HG02970 (cell line): ENCODE measurements at regions not wholly inside any gene's neighbourhood (a gene's known extent, or its start where the extent isn't known, plus 50 kb on each side); places are given as distances from the start of the nearest gene placed in this dataset.

Source experiments
- ATAC-seq: cut with Tn5 transposase; IDR thresholded peaks from one replicate; pipeline ENCODE4 v1.9.1; 2021; ENCODE audit warnings: mild to moderate bottlenecking, moderate library complexity, moderate number of reproducible peaks; ENCODE audit not compliant: unreplicated experiment, low FRiP score

GRCh38 chr11:123378096-123378495, 52.0 kb upstream of the GRAMD1B start:
- no peak for ATAC-seq

GRCh38 chr11:123377355-123377754, 52.7 kb upstream of the GRAMD1B start:
- no peak for ATAC-seq

DNA sequence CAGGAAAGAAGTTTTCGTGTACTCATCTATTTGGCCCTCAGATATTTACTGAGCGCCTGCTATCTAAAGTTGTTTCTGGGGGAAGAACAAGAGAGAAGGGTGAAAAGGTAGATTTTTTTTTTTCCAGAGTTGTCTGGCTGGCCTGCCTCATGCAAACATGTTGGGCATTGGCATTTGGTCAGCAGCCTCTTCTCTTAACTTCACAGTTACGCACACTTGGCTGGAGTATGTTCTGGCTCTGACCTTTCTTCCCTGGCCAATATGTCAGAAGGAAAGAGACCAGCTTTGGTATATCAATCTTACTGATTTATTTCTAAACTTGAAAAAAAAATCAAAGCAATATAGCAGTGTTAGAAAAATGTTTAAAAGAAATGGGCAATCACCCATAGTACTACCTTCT, 54.2 kb upstream of the GRAMD1B start:
- no peak for ATAC-seq

DNA sequence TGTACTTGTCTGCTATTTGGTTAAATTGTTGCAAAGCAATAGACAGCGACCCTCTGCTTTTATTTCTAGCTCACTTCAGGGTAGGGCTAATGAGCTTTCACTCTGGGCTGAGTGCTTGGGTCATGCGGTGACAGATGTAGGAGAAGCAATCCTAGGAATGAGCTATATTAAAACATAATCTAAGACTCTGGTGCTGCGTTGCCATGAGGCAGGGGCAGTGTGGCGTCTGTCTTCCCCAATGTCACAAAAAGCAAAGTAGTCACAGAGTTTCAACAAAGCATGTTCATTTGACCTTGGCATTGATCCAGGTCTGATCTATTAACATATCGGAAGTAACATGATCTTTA, 55.5 kb upstream of the GRAMD1B start:
- ATAC-seq: no peak

GRCh38 chr11:123373754-123374621, 56.1 kb upstream of the GRAMD1B start:
- ATAC-seq: no peak

DNA sequence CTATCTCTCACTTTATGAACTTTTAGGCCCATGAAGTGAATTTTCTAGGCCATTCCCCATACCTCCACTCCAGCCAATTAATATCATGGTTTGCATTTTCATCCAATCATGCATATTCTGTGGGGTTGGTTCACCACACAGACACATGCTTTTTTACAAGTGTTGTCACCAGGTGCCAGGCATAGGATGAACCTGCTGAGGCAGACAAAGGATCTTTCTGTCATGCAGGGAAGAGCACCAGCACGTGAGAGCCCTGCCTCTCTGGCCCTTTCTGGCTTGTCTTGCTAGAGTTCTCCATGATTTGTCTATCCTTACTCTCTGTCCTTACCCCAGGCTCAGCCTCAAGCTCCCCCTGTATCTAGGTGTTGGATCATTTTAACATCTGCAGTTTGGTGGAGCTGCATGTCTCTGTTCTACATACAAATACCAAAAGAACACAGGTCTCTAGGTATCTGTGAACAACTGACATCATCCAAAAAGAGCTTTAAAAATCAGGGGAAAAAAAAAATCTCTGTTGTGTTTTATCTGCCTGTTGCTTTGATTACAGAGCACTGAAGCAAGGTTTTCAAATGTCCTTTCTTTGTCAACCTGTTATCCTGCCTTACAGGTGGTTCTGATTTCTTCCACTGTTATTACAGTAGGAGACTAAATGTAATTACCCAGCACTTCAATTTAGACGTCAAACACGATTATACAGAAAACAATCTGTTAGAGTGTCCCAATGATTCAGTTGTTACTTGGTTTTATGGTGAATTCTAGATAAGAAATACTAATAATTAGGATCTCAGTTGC, 58.4 kb upstream of the GRAMD1B start:
- ATAC-seq: no peak

GRCh38 chr11:123366924-123367323, 63.1 kb upstream of the GRAMD1B start:
- ATAC-seq: no peak

GRCh38 chr11:123365955-123366354, 64.1 kb upstream of the GRAMD1B start:
- ATAC-seq: no peak

- no peak for ATAC-seq
Observed at GRCh38 chr11:123364080-123364479, 66.0 kb upstream of the GRAMD1B start.

- no peak for ATAC-seq
Observed at GRCh38 chr11:123363556-123363955, 66.5 kb upstream of the GRAMD1B start.

GRCh38 chr11:123362941-123363340, 67.1 kb upstream of the GRAMD1B start:
- no peak for ATAC-seq

GRCh38 chr11:123362186-123362585, 67.9 kb upstream of the GRAMD1B start:
- ATAC-seq: no peak

DNA sequence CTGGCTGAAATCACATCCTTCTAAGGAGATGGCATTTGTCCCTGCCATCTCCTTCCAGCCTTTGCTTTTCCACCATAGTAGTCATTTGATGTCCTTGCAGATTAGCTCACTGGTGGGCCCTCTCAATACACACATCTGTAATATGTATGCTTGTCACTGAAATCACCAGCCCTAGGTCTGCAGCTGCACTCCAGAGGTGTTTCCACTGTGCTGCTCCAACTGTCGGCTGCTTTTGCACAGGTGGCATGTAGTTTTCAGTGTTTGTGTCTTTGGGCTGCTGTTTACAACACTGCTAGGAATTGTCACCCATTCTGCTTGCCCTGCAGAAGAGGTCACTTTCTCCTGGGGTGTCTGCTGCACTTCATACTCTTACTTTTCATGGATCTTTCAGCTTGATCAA, 69.0 kb upstream of the GRAMD1B start:
- ATAC-seq: no peak

DNA sequence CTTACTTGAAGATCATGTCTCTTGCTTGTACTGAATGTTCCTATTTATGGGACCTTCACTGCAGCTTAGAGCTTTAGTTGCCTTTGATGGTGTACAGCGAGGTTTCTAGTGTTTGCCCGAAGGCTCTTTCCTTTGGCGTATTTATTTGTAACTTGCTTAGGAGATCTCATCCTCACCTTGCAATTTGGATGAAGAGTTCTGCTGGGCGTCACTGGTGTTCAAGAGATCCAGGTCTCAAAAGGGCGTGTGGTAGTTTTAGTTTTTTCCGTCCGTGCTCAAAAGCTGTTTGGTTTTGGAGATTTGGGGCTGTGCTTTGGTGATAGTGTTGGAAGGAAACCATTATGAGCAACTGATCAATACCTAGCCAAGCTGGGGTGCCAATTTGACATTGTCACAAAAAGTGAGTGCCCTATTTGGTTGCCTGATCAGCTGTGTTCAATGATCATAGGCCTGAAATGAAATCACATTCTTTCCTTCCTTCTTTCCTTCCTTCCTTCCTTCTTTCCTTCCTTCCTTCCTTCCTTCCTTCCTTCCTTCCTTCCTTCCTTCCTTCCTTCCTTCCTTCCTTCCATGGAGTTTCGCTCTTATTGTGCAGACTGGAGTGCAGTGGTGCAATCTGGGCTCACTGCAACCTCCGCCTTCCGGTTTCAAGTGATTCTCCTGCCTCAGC, 69.7 kb upstream of the GRAMD1B start:
- no peak for ATAC-seq

GRCh38 chr11:123357990-123358827, 71.9 kb upstream of the GRAMD1B start:
- ATAC-seq: no peak

DNA sequence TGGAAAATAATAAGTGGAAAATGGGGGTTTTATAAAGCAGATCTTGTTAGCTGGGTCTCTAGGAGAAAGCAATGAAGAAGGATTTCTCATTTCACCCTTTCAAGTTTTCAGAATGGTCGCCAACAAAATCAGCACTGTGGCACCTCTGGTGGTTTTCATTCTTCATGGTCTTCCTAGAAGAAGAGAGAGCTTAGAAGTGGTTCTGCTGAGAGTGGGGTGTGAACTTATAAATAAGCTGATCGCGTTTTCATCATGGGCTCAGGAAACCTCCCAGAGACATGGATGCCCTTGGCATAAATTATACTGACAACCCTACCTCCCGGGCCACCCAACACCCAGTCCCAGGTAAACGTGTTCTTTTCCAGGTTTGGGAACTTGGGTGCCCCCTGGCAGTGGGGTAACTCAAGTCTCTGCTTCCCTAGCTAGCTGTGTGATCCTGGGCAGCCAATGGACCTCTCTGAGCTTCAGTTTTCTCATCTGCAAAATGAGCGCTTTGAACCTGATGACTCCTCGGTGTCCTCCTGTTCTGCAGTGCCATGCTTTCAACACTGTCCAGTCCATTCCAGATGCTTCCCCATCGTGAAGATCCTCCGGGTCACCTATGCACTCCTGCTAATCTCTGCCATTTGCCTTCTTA, 72.6 kb upstream of the GRAMD1B start:
- no peak for ATAC-seq

GRCh38 chr11:123356539-123356938, 73.5 kb upstream of the GRAMD1B start:
- no peak for ATAC-seq

DNA sequence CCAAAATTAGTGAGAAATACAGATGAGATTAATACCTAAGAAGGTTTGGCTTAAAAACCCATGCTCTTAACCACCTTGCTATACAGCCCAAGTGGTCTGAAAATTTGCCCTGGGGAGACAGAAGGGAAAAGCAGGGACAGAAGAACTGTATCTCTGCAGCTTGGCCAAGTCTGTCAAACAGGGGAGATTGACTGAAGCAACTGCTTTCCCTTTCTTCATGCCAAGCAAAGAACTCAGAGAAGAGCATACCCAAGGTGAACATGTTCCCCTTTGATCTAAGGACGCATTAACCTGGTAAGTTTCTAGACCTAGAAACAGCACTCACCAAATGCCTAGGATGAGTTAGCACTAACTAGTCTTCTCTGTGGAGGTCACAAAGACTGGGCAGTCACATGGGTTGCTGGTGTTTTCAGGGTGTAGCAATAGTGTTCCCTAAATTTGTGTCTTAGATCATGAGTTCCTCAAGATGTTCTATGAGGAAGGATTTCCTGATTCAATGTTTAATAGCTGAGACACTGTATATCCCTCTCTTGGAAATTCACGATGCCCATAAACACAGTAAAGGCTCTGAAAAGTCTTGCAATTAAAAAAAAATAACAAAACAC, 75.6 kb upstream of the GRAMD1B start:
- ATAC-seq: no peak

GRCh38 chr11:123351375-123351774, 78.7 kb upstream of the GRAMD1B start:
- no peak for ATAC-seq

GRCh38 chr11:123349382-123349781, 80.7 kb upstream of the GRAMD1B start:
- no peak for ATAC-seq
